Cardiac fibroblast (primary cell): ENCODE measurements at regions not wholly inside any gene's neighbourhood (a gene's known extent, or its start where the extent isn't known, plus 50 kb on each side); places are given as distances from the start of the nearest gene placed in this dataset.

Source experiments
- DNase-seq, 2 donors: peaks; one replicate each; pipeline versions ENCODE4 v3.0.0 to v3.0.0-alpha.2; 2010; ENCODE audit warnings: low read depth in 2 of 2
- H3K4me3 ChIP-seq, 2 donors: replicated peaks in 1 of 2; 1 replicate in 1 of 2; 2 replicates in 1 of 2; pipeline ENCODE4 v1.5.1; 2011; ENCODE audit warnings: low read depth in 2 of 2, low read length in 2 of 2, mild to moderate bottlenecking in 2 of 2, moderate library complexity in 1 of 2
- CTCF ChIP-seq: IDR thresholded peaks from one replicate; pipeline ENCODE4 v1.5.1; 2011; ENCODE audit warnings: low read depth, mild to moderate bottlenecking, low read length, inconsistent platforms

GRCh38 chr17:71412803-71413202 lies 708.0 kb upstream of the SOX9 start:
- TF ChIP-seq CTCF, result no peak
- H3K4me3 ChIP-seq, result no peak overlapping the region
- DNase-seq, result peak; percentile 84 to 94

GRCh38 chr17:71413935-71414334 lies 706.9 kb upstream of the SOX9 start:
- TF ChIP-seq CTCF, result no peak
- DNase-seq, result no peak
- H3K4me3 ChIP-seq, result no peak overlapping the region

GRCh38 chr17:71417142-71417541 lies 703.7 kb upstream of the SOX9 start:
- TF ChIP-seq CTCF, result no peak
- no peak for DNase-seq
- no peak overlapping the region for H3K4me3 ChIP-seq

GRCh38 chr17:71422968-71423367 lies 697.9 kb upstream of the SOX9 start:
- no peak overlapping the region for H3K4me3 ChIP-seq
- DNase-seq, result no peak
- no peak for TF ChIP-seq CTCF

- no peak overlapping the region for H3K4me3 ChIP-seq
- peak in 1 of 2 donors; percentile 47 for DNase-seq
- no peak for TF ChIP-seq CTCF
Observed at GRCh38 chr17:71423871-71424546, 696.8 kb upstream of the SOX9 start.

- TF ChIP-seq CTCF, result no peak
- DNase-seq, result no peak
- H3K4me3 ChIP-seq, result no peak overlapping the region
Observed at GRCh38 chr17:71427801-71428200, 693.0 kb upstream of the SOX9 start.

GRCh38 chr17:71428897-71429296 lies 691.9 kb upstream of the SOX9 start:
- DNase-seq, result no peak
- TF ChIP-seq CTCF, result no peak
- H3K4me3 ChIP-seq, result no peak overlapping the region
